ENCODE measurements at regions not wholly inside any gene's neighbourhood (a gene's known extent, or its start where the extent isn't known, plus 50 kb on each side); places are given as distances from the start of the nearest gene placed in this dataset.

- no peak for DNase-seq
- WGBS, 5 donors: 60 to 76% (median 71%) methylated on average over 14 of the region's 14 CpGs
- Histone ChIP-seq H3K27me3 (no peaks in the 10 kb centered on the region), H3K27ac (no peak overlapping the region), H3K4me3 (no peak overlapping the region), H3K9me3 (no peaks in the 10 kb centered on the region), H3K36me3 (no peaks in the 10 kb centered on the region), H3K4me1 (no peaks in the 10 kb centered on the region)
- TF ChIP-seq POLR2A (IDR thresholded peaks at IDR 0.05): no peak
- no peak for TF ChIP-seq CTCF (IDR thresholded peaks at IDR 0.05)
- intact Hi-C loops (cut with DNase I; ENCODE audit: low total_unique reads): no loop called here
Measured at GRCh38 chr4:169859366-169860216, 101.8 kb upstream of the HPF1 start.

DNA sequence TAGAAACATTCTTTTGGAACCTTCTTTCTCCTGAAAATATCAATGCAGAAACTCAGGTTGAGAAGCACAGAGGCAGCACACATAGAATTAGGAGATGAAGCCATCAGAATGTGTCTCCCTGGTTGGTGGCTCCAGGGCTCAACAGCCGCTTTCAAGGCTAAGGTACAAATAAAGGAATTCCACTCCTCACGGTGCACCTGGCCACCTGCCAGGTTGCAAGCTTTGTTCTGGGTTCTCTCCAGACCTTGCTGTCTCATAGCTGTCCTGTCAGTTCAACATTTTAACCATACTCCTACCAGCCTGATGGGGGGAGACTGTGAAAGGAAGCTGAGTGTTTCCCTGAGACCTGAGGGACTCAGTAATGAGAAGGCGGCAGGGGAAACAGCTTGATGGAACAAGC is 96.3 kb upstream of the HPF1 start:
- peaks cover 0 to under 1% (median 0%) of the 10 kb centered on the region in 3 donors for H3K27me3 ChIP-seq
- no peaks in the 10 kb centered on the region for H3K4me1 ChIP-seq
- H3K4me3 ChIP-seq: no peak overlapping the region
- 33 to 48% (median 46%) methylated on average over 3 of the region's 3 CpGs for WGBS, 5 donors
- intact Hi-C loops (cut with DNase I; ENCODE audit: low total_unique reads): no loop called here
- DNase-seq: no peak
- H3K36me3 ChIP-seq: no peaks in the 10 kb centered on the region
- no peak overlapping the region for H3K27ac ChIP-seq
- TF ChIP-seq POLR2AphosphoS5 (IDR thresholded peaks at IDR 0.05) (no peak), POLR2A (IDR thresholded peaks at IDR 0.05) (no peak), CTCF (IDR thresholded peaks at IDR 0.05) (no peak), EP300 (IDR thresholded peaks at IDR 0.05) (no peak)
- no peaks in the 10 kb centered on the region for H3K9me3 ChIP-seq

DNA sequence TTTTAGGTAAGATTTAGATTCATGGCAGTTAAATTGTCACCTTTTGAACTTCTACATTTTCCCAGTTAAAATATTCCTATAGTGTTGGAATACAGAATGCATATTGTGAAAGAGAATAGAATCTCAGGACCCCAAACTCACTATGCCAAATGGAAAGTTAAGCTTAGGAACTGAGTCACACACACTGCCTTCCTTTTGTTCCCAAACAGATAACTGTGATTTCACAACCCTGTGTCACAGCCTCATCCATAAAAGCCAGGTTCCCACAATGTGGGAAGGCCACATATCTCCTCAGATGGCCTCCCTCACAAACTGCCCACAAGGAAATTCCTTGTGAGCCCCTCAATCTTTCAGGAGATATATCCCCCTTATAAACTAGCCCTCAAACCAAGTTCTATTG is 94.7 kb upstream of the HPF1 start:
- Histone ChIP-seq H3K36me3 (no peaks in the 10 kb centered on the region), H3K27ac (no peak overlapping the region), H3K27me3 (peaks cover 0 to 4% (median 0%) of the 10 kb centered on the region in 3 donors), H3K9me3 (no peaks in the 10 kb centered on the region), H3K4me3 (no peak overlapping the region), H3K4me1 (no peaks in the 10 kb centered on the region)
- DNase-seq: no peak
- TF ChIP-seq POLR2AphosphoS5 (IDR thresholded peaks at IDR 0.05) (no peak), POLR2A (IDR thresholded peaks at IDR 0.05) (no peak), CTCF (IDR thresholded peaks at IDR 0.05) (no peak), EP300 (IDR thresholded peaks at IDR 0.05) (no peak)
- intact Hi-C loops (cut with DNase I; ENCODE audit: low total_unique reads): no loop called here

- no peak for TF ChIP-seq POLR2AphosphoS5 (IDR thresholded peaks at IDR 0.05)
- TF ChIP-seq CTCF (IDR thresholded peaks at IDR 0.05): no peak
- TF ChIP-seq POLR2A (IDR thresholded peaks at IDR 0.05): no peak
- TF ChIP-seq EP300 (IDR thresholded peaks at IDR 0.05): no peak
- Histone ChIP-seq H3K27ac (no peak overlapping the region), H3K36me3 (no peaks in the 10 kb centered on the region), H3K9me3 (no peaks in the 10 kb centered on the region), H3K4me3 (no peak overlapping the region), H3K4me1 (no peaks in the 10 kb centered on the region), H3K27me3 (peaks cover 0 to 4% (median 0%) of the 10 kb centered on the region in 3 donors)
- intact Hi-C loops (cut with DNase I; ENCODE audit: low total_unique reads): no loop called here
- DNase-seq: no peak
- WGBS, 5 donors: 94 to 96% (median 95%) methylated on average over 3 of the region's 3 CpGs
Measured at GRCh38 chr4:169851750-169852149, 94.0 kb upstream of the HPF1 start.
